Endodermal cell (in vitro differentiated cells): ENCODE measurements at regions not wholly inside any gene's neighbourhood (a gene's known extent, or its start where the extent isn't known, plus 50 kb on each side); places are given as distances from the start of the nearest gene placed in this dataset.
A peak's percentile ranks its signal among the peaks of the same experiment; 100 is the strongest.

Experiments
- DNase-seq: peaks from one replicate; pipeline ENCODE4 v3.0.0-alpha.2; 2017
- H3K27ac ChIP-seq: 2 replicates; pipeline ENCODE4 v1.5.1; 2013; ENCODE audit warnings: mild to moderate bottlenecking, low read depth, low read length, moderate library complexity
- H3K27me3 ChIP-seq: 2 replicates; pipeline ENCODE4 v1.6.1; 2013; ENCODE audit warnings: mild to moderate bottlenecking, low read length, moderate library complexity; ENCODE audit not compliant: insufficient read depth, control insufficient read depth, poor library complexity, severe bottlenecking
- H3K36me3 ChIP-seq: 2 replicates; pipeline ENCODE4 v1.7.0; 2013; ENCODE audit warnings: mild to moderate bottlenecking, low read length, moderate library complexity; ENCODE audit not compliant: control insufficient read depth, insufficient read depth
- H3K4me1 ChIP-seq: one replicate; pipeline ENCODE4 v1.7.0; 2013; ENCODE audit warnings: low read length; ENCODE audit not compliant: control insufficient read depth, insufficient read depth
- H3K4me3 ChIP-seq: 2 replicates; pipeline ENCODE4 v1.5.1; 2013; ENCODE audit warnings: mild to moderate bottlenecking, low read length, moderate library complexity
- H3K9ac ChIP-seq: 2 replicates; pipeline ENCODE4 v1.6.1; 2013; ENCODE audit warnings: mild to moderate bottlenecking, low read length, moderate library complexity; ENCODE audit not compliant: poor library complexity, severe bottlenecking; ENCODE audit errors: extremely low read depth
- H3K9me3 ChIP-seq: 2 replicates; pipeline ENCODE4 v1.6.1; 2013; ENCODE audit warnings: mild to moderate bottlenecking, low read length, moderate library complexity; ENCODE audit not compliant: control insufficient read depth
- H3K27ac Mint-ChIP-seq: 2 replicates; pipeline ENCODE4 v1.8.0; 2020; ENCODE audit warnings: mixed read lengths
- H3K27me3 Mint-ChIP-seq: 2 replicates; pipeline ENCODE4 v1.8.0; 2021; ENCODE audit warnings: mild to moderate bottlenecking, mixed read lengths; ENCODE audit not compliant: insufficient read depth
- H3K36me3 Mint-ChIP-seq: 2 replicates; pipeline ENCODE4 v1.8.0; 2020; ENCODE audit warnings: low read depth, mixed read lengths
- H3K4me1 Mint-ChIP-seq: 2 replicates; pipeline ENCODE4 v1.8.0; 2020; ENCODE audit warnings: mixed read lengths
- H3K4me3 Mint-ChIP-seq: 2 replicates; pipeline ENCODE4 v1.8.0; 2020; ENCODE audit warnings: mild to moderate bottlenecking, moderate library complexity, mixed read lengths
- H3K9me3 Mint-ChIP-seq: 2 replicates; pipeline ENCODE4 v1.8.0; 2020; ENCODE audit warnings: mild to moderate bottlenecking, mixed read lengths
- WGBS, 2 experiments: methylation state at CpG; one replicate each; pipeline versions ENCODE4 v1.1.5 to v1.1.7; 2013; ENCODE audit warnings: missing lambda C conversion rate in 2 of 2, mixed read lengths in 1 of 2; ENCODE audit not compliant: insufficient coverage in 1 of 2, insufficient read length in 1 of 2; 5-methylcytosine and 5-hydroxymethylcytosine counted together
- TF ChIP-seq, protein P1 (sequence below): fragments of 200-600 bp; sonication (generic); conservative IDR thresholded peaks from 2 replicates; pipeline ENCODE4 v1.5.0; 2021; ENCODE audit warnings: antibody characterized with exemption, mild to moderate bottlenecking

DNA sequence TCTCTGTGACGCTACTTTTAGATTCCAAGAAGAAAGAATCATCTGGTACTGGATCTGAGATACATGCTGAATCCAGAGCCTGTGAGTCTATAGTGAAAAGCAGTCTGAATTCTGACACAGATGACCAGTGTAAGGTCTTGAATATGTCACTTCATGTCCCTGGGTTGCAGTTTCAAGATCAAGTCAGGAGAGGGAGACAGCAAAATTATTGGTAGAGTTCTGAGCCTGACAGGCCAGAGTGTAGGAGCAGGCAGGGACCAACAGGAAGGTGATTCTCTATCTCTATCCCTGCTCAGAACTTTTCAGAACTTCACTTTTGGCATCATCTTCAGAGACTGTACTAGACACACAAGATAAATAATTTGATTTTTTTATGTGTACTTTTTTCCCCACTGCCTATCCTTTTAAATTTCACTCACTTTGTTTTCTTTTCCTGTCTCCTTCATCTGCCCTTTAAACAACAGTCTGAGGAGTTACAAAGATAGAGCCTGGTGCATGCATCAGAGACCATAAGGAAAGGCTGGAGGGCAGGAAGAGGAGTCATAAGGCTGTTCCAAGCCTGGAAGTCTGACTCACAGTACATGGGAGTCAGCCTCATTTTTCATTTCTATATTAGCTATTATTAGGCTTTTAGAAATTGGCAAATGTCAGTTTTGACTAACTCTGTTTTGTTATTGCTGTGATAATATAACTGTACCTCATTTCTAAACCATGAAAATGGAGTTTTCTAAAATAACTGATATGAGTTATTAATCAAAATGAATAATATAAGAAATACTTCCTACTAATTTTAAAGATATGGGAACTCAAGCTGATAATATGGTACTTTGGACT is 120.2 kb upstream of the TMEM229A start:
- Histone ChIP-seq H3K9ac (no peak overlapping the region), H3K4me3 (no peak overlapping the region), H3K27ac (no peak overlapping the region), H3K27me3 (no peaks in the 10 kb centered on the region), H3K9me3 (no peaks in the 10 kb centered on the region), H3K36me3 (no peaks in the 10 kb centered on the region), H3K4me1 (no peaks in the 10 kb centered on the region)
- TF ChIP-seq, protein P1, sequence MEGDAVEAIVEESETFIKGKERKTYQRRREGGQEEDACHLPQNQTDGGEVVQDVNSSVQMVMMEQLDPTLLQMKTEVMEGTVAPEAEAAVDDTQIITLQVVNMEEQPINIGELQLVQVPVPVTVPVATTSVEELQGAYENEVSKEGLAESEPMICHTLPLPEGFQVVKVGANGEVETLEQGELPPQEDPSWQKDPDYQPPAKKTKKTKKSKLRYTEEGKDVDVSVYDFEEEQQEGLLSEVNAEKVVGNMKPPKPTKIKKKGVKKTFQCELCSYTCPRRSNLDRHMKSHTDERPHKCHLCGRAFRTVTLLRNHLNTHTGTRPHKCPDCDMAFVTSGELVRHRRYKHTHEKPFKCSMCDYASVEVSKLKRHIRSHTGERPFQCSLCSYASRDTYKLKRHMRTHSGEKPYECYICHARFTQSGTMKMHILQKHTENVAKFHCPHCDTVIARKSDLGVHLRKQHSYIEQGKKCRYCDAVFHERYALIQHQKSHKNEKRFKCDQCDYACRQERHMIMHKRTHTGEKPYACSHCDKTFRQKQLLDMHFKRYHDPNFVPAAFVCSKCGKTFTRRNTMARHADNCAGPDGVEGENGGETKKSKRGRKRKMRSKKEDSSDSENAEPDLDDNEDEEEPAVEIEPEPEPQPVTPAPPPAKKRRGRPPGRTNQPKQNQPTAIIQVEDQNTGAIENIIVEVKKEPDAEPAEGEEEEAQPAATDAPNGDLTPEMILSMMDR, result peak; percentile 83
- no peaks in the 10 kb centered on the region for H3K36me3 Mint-ChIP-seq
- 82 to 89% methylated on average over 1 of the region's 1 CpG for WGBS, 2 experiments
- H3K4me3 Mint-ChIP-seq, result no peak overlapping the region
- H3K4me1 Mint-ChIP-seq, result peaks cover 2% of the 10 kb centered on the region
- no peaks in the 10 kb centered on the region for H3K27me3 Mint-ChIP-seq
- no peaks in the 10 kb centered on the region for H3K9me3 Mint-ChIP-seq
- H3K27ac Mint-ChIP-seq, result no peak overlapping the region
- DNase-seq, result peak; percentile 74

DNA sequence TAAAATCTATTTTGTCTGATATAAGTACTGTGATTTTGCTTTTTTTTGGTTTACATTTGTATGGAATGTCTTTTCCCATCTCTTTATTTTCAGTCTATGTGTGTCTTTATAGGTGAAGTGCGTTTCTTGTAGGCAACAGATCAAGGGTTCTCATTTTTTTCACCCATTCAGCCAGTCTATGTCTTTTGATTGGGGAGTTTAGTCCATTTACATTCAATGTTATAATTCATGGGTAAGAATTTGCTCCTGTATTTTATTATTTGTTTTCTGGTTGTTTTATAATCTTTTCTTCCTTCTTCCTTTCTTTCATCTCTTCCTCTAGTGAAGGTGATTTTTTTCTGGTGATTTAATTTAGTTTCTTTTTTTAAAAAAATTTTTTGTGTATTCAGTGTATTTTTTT is 104.8 kb upstream of the TMEM229A start:
- H3K4me1 Mint-ChIP-seq, result no peaks in the 10 kb centered on the region
- H3K27ac Mint-ChIP-seq, result no peak overlapping the region
- Histone ChIP-seq H3K9ac (no peak overlapping the region), H3K27me3 (no peaks in the 10 kb centered on the region), H3K4me3 (no peak overlapping the region), H3K27ac (no peak overlapping the region), H3K9me3 (peaks cover 10% of the 10 kb centered on the region), H3K4me1 (no peaks in the 10 kb centered on the region), H3K36me3 (no peaks in the 10 kb centered on the region)
- peaks cover 13% of the 10 kb centered on the region for H3K9me3 Mint-ChIP-seq
- TF ChIP-seq, protein P1, result no peak
- no peaks in the 10 kb centered on the region for H3K36me3 Mint-ChIP-seq
- H3K27me3 Mint-ChIP-seq, result no peaks in the 10 kb centered on the region
- no peak overlapping the region for H3K4me3 Mint-ChIP-seq
- DNase-seq, result no peak
- WGBS, 2 experiments, result 83% methylated on average over 1 of the region's 1 CpG; no CpG with 5 or more reads in 1 of the 2 experiments

DNA sequence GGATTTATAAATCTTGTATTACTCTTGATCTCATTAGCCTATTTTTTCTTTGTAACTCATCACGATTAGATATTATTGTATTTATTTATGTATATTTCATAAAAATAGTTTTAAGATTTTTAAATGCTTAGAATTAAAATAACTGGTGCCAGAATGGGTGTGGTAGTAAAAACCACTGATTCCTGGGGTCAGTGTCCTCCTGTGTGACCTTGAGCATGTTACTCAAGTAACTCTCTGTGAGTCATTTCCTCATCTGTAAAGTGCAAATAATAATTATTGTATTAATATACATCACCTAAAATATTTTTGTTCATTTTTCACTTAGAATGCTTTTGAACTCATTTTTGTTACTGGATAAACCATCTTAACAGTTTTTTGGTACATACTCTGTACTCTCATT is 91.3 kb upstream of the TMEM229A start:
- Mint-ChIP-seq H3K9me3 (peaks cover 16% of the 10 kb centered on the region), H3K36me3 (peaks cover under 1% of the 10 kb centered on the region), H3K27me3 (peaks cover 3% of the 10 kb centered on the region), H3K4me3 (no peak overlapping the region), H3K4me1 (no peaks in the 10 kb centered on the region), H3K27ac (no peak overlapping the region)
- TF ChIP-seq, protein P1, result no peak
- Histone ChIP-seq H3K9ac (no peak overlapping the region), H3K9me3 (peaks cover 10% of the 10 kb centered on the region), H3K27me3 (no peaks in the 10 kb centered on the region), H3K4me1 (no peaks in the 10 kb centered on the region), H3K36me3 (no peaks in the 10 kb centered on the region), H3K4me3 (no peak overlapping the region), H3K27ac (no peak overlapping the region)
- DNase-seq, result no peak
- no CpG with 5 or more reads among the region's 1 CpG for WGBS, 2 experiments
